Karpas-422 (cell line): ENCODE measurements at regions not wholly inside any gene's neighbourhood (a gene's known extent, or its start where the extent isn't known, plus 50 kb on each side); places are given as distances from the start of the nearest gene placed in this dataset.
"Not testable (repeated sequence)": the region's sequence is repeated elsewhere in the genome, so short reads cannot be mapped to it uniquely, and the experiment has no call there.

Experiments
- DNase-seq: peaks from one replicate; pipeline ENCODE4 v3.0.0-alpha.2; 2015
- H2AFZ ChIP-seq: fragments of 200-600 bp; sonication (generic); 2 replicates; pipeline ENCODE4 v1.6.1; 2014; ENCODE audit warnings: antibody characterized with exemption, low read length, mixed read lengths
- H3K27ac ChIP-seq: fragments of 200-600 bp; sonication (generic); 2 replicates; pipeline ENCODE4 v1.5.1; 2014; ENCODE audit warnings: mild to moderate bottlenecking, low read length, moderate library complexity
- H3K27me3 ChIP-seq: fragments of 200-600 bp; sonication (generic); 2 replicates; pipeline ENCODE4 v1.6.1; 2014; ENCODE audit warnings: low read length, mixed read lengths
- H3K36me3 ChIP-seq: fragments of 200-600 bp; sonication (generic); 2 replicates; pipeline ENCODE4 v1.6.1; 2014; ENCODE audit warnings: low read length, mixed read lengths; ENCODE audit not compliant: insufficient read depth
- H3K4me1 ChIP-seq: fragments of 200-600 bp; sonication (generic); 2 replicates; pipeline ENCODE4 v1.6.1; 2014; ENCODE audit warnings: mild to moderate bottlenecking, low read length, mixed read lengths
- H3K4me2 ChIP-seq: fragments of 200-600 bp; sonication (generic); 2 replicates; pipeline ENCODE4 v1.6.1; 2014; ENCODE audit warnings: low read length, low read depth, mild to moderate bottlenecking; ENCODE audit not compliant: poor library complexity, severe bottlenecking
- H3K4me3 ChIP-seq: fragments of 200-600 bp; sonication (generic); 2 replicates; pipeline ENCODE4 v1.5.1; 2014; ENCODE audit warnings: mild to moderate bottlenecking, antibody characterized with exemption, low read length, mixed read lengths
- H3K79me2 ChIP-seq: fragments of 200-600 bp; sonication (generic); 2 replicates; pipeline ENCODE4 v1.6.1; 2014; ENCODE audit warnings: mild to moderate bottlenecking, low read length, mixed read lengths
- H3K9ac ChIP-seq: fragments of 200-600 bp; sonication (generic); 2 replicates; pipeline ENCODE4 v1.6.0; 2014; ENCODE audit warnings: low read length
- H3K9me2 ChIP-seq: fragments of 200-600 bp; sonication (generic), shearing (Covaris generic); replicated peaks from 2 replicates; pipeline ENCODE4 v1.6.0; 2014; ENCODE audit warnings: mild to moderate bottlenecking, low read length, moderate library complexity; ENCODE audit not compliant: insufficient read depth
- H3K9me3 ChIP-seq: fragments of 300-700, 200-600 bp; sonication (generic); 2 replicates; pipeline ENCODE4 v1.6.1; 2014; ENCODE audit warnings: low read length, mixed read lengths
- H4K20me1 ChIP-seq: fragments of 200-600 bp; sonication (generic); 2 replicates; pipeline ENCODE4 v1.6.1; 2014; ENCODE audit warnings: mild to moderate bottlenecking, antibody characterized with exemption, low read length, low read depth; ENCODE audit not compliant: insufficient read depth

DNA sequence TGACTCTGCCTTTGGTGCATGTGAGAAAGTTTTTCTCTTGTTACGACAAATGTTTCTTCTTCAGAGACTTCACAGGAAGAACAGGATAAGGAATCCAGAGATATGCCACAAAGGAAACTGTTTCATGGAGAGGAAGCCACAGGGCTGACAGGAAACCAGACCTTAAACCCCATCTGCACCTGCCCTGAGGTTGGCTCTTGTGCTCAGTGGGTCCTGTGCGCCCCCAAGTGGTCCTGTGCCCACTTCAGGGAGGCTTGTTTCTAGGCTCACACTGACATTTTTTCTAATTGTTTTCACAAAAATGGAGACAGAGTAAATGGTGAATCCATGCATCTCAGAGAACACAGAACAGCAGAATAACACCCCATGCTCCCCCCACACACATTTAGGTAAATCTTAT is 1193.5 kb downstream of the TMEM121 start:
- H3K79me2 ChIP-seq, H3K4me1 ChIP-seq, H3K4me3 ChIP-seq, H2AFZ ChIP-seq, H3K4me2 ChIP-seq, H3K9me3 ChIP-seq, H3K27ac ChIP-seq, H4K20me1 ChIP-seq, H3K27me3 ChIP-seq, H3K36me3 ChIP-seq, H3K9ac ChIP-seq, H3K9me2 ChIP-seq: not testable (repeated sequence)
- peak; percentile 76 for DNase-seq

DNA sequence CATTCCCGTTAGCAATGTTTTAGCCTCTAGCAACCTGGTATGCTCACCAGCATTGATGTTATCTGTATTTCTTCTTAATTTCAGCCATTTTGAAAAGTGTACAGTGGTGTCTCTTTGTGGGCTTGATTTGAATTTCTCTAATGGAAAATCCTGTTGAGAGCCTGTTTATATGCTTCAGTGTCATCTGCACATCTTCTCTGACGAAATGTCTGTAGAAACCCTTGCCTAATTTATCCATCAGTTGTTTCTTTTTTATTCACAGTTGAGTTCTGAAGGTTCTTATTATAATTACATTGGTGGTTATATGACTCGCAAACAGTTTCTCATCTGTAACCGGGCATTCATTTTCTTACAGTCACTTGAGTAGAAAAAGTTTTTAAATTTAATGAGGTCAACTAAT is 1195.5 kb downstream of the TMEM121 start:
- DNase-seq, H2AFZ ChIP-seq, H4K20me1 ChIP-seq, H3K4me2 ChIP-seq, H3K4me3 ChIP-seq, H3K27me3 ChIP-seq, H3K36me3 ChIP-seq, H3K4me1 ChIP-seq, H3K9ac ChIP-seq, H3K27ac ChIP-seq, H3K9me3 ChIP-seq, H3K9me2 ChIP-seq, H3K79me2 ChIP-seq: not testable (repeated sequence)

GRCh38 chr14:106722813-106723687 is 1196.7 kb downstream of the TMEM121 start:
- H3K36me3 ChIP-seq, H2AFZ ChIP-seq, H4K20me1 ChIP-seq, H3K9me3 ChIP-seq, H3K4me3 ChIP-seq, H3K9ac ChIP-seq, H3K4me2 ChIP-seq, DNase-seq, H3K9me2 ChIP-seq, H3K79me2 ChIP-seq, H3K4me1 ChIP-seq, H3K27me3 ChIP-seq, H3K27ac ChIP-seq: not testable (repeated sequence)

- DNase-seq: peak; percentile 27
- H3K4me1 ChIP-seq: not testable (repeated sequence)
Measured at GRCh38 chr14:106727962-106728361, 1201.6 kb downstream of the TMEM121 start.

GRCh38 chr14:106728611-106729010 is 1202.2 kb downstream of the TMEM121 start:
- no peaks in the 10 kb centered on the region for H3K9me2 ChIP-seq
- no peak overlapping the region for H3K4me2 ChIP-seq
- H3K36me3 ChIP-seq: no peaks in the 10 kb centered on the region
- no peak overlapping the region for H3K4me3 ChIP-seq
- H2AFZ ChIP-seq: no peak overlapping the region
- no peaks in the 10 kb centered on the region for H3K4me1 ChIP-seq
- no peak overlapping the region for H3K9ac ChIP-seq
- H3K79me2 ChIP-seq: no peaks in the 10 kb centered on the region
- H4K20me1 ChIP-seq: no peaks in the 10 kb centered on the region
- no peaks in the 10 kb centered on the region for H3K27me3 ChIP-seq
- H3K27ac ChIP-seq: no peak overlapping the region
- H3K9me3 ChIP-seq: no peaks in the 10 kb centered on the region
- DNase-seq: no peak

More at GRCh38 chr14:106727962-106728361, 1201.6 kb downstream of the TMEM121 start:
- H3K9me2 ChIP-seq, H3K9ac ChIP-seq, H3K4me2 ChIP-seq, H3K27me3 ChIP-seq, H3K4me3 ChIP-seq, H3K9me3 ChIP-seq, H3K36me3 ChIP-seq, H4K20me1 ChIP-seq, H3K79me2 ChIP-seq, H2AFZ ChIP-seq, H3K27ac ChIP-seq: not testable (repeated sequence)

GRCh38 chr14:106729551-106729950 is 1203.2 kb downstream of the TMEM121 start:
- Histone ChIP-seq H3K79me2 (no peaks in the 10 kb centered on the region), H3K9me3 (no peaks in the 10 kb centered on the region), H3K27ac (no peak overlapping the region), H2AFZ (no peak overlapping the region), H3K9ac (no peak overlapping the region), H3K36me3 (no peaks in the 10 kb centered on the region), H4K20me1 (no peaks in the 10 kb centered on the region), H3K4me1 (no peaks in the 10 kb centered on the region), H3K4me3 (no peak overlapping the region), H3K4me2 (no peak overlapping the region), H3K9me2 (no peaks in the 10 kb centered on the region), H3K27me3 (no peaks in the 10 kb centered on the region)
- no peak for DNase-seq

- H3K27me3 ChIP-seq: no peaks in the 10 kb centered on the region
- no peak overlapping the region for H3K4me3 ChIP-seq
- no peaks in the 10 kb centered on the region for H3K4me1 ChIP-seq
- no peak overlapping the region for H3K9ac ChIP-seq
- no peaks in the 10 kb centered on the region for H3K9me3 ChIP-seq
- no peak overlapping the region for H2AFZ ChIP-seq
- H3K79me2 ChIP-seq: no peaks in the 10 kb centered on the region
- DNase-seq: no peak
- no peaks in the 10 kb centered on the region for H3K36me3 ChIP-seq
- no peaks in the 10 kb centered on the region for H3K9me2 ChIP-seq
- no peak overlapping the region for H3K4me2 ChIP-seq
- H3K27ac ChIP-seq: no peak overlapping the region
- H4K20me1 ChIP-seq: no peaks in the 10 kb centered on the region
Measured at GRCh38 chr14:106733771-106734170, 1207.4 kb downstream of the TMEM121 start.

DNA sequence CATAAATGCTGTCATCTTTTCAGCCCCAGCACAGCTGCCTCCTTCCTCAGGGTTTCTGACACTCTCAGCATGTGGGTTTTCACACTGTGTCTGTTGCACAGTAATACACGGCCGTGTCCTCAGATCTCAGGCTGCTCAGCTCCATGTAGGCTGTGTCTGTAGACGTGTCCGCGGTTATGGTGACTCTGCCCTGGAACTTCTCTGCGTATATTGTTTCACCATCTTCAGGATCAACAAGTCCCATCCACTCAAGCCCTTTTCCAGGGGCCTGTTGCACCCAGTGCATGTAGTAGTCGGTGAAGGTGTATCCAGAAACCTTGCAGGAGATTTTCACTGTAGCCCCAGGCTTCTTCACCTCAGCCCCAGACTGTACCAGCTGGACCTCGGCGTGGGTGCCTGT is 1210.6 kb downstream of the TMEM121 start:
- H2AFZ ChIP-seq: no peak overlapping the region
- H3K4me3 ChIP-seq: no peak overlapping the region
- no peaks in the 10 kb centered on the region for H4K20me1 ChIP-seq
- H3K27me3 ChIP-seq: no peaks in the 10 kb centered on the region
- H3K27ac ChIP-seq: no peak overlapping the region
- H3K4me1 ChIP-seq: no peaks in the 10 kb centered on the region
- H3K9ac ChIP-seq: no peak overlapping the region
- no peaks in the 10 kb centered on the region for H3K9me3 ChIP-seq
- no peaks in the 10 kb centered on the region for H3K79me2 ChIP-seq
- no peak overlapping the region for H3K4me2 ChIP-seq
- no peaks in the 10 kb centered on the region for H3K36me3 ChIP-seq
- DNase-seq: no peak
- H3K9me2 ChIP-seq: no peaks in the 10 kb centered on the region
